ENCODE measurements at regions not wholly inside any gene's neighbourhood (a gene's known extent, or its start where the extent isn't known, plus 50 kb on each side); places are given as distances from the start of the nearest gene placed in this dataset.
A peak's percentile ranks its signal among the peaks of the same experiment; 100 is the strongest.

DNA sequence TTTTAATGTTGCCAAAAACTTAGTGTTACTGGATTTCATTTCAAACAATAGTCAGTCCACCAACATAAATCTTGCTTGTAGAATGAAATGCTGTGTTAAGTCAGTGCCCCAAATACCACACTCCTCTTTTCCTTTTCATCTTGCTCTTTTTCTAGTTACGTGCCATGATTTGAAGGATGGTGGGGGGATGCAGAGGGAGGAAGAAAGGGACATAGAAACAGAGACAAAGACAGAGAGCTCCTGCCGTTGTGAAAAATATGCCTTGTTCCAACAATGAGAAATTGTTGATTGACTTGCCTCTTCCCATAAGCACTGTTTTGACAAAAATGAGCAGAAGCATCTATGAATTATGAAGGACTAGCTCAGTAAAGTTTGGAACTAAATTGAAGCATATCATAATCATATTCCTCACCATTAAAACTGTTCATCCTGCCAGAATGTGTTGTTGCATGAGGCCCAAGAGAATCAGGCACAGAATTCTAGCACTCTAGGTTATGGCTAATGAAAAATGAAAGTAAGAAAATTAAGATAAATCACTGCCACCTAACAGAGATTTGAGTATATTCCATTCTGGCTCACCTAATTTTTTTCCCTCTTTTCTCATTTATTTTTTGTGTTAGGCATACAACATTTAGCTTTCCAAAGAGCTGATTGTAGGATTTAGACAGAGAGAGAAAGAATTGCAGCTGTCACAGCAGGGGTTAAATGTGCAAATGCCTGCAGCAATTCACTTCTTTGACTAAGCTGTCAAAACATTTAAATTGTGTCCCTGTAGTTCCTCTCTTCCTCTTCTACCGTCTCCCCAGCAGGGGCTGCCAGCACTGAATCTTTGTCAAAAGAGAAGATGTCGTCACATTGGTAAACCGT lies 111.6 kb upstream of the PTPN13 start:
- intact Hi-C loops (cut with DNase I; ENCODE audit: low total_unique reads) = no loop called here
- Histone ChIP-seq H3K4me1 (peaks cover 0 to 6% (median 0%) of the 10 kb centered on the region in 6 donors), H3K27me3 (replicated peaks in 1 of 7) (no peaks in the 10 kb centered on the region), H3K27ac (no peak overlapping the region), H3K36me3 (no peaks in the 10 kb centered on the region), H3K4me3 (peak overlapping the region in 2 of 8 donors; percentile 8 to 12), H3K9me3 (no peaks in the 10 kb centered on the region)
- TF ChIP-seq POLR2AphosphoS5 (IDR thresholded peaks at IDR 0.05) = no peak
- TF ChIP-seq CTCF (IDR thresholded peaks at IDR 0.05 in 8 of 11, conservative IDR thresholded peaks at IDR 0.05 in 3 of 11) = peak in 1 of 11 experiments; percentile 7
- WGBS, 5 donors = 33 to 40% (median 38%) methylated on average over 5 of the region's 5 CpGs
- DNase-seq = no peak

- Histone ChIP-seq H3K27ac (no peak overlapping the region), H3K9me3 (no peaks in the 10 kb centered on the region), H3K4me3 (peak overlapping the region in 2 of 8 donors; percentile 8 to 12), H3K36me3 (no peaks in the 10 kb centered on the region), H3K4me1 (peaks cover 0 to 6% (median 0%) of the 10 kb centered on the region in 6 donors), H3K27me3 (replicated peaks in 1 of 7) (no peaks in the 10 kb centered on the region)
- DNase-seq = no peak
- intact Hi-C loops (cut with DNase I; ENCODE audit: low total_unique reads) = no loop called here
- TF ChIP-seq POLR2A (IDR thresholded peaks at IDR 0.05) = no peak
- TF ChIP-seq POLR2AphosphoS5 (IDR thresholded peaks at IDR 0.05) = no peak
- TF ChIP-seq CTCF (IDR thresholded peaks at IDR 0.05 in 8 of 11, conservative IDR thresholded peaks at IDR 0.05 in 3 of 11) = no peak
- 46 to 53% (median 49%) methylated on average over 2 of the region's 2 CpGs for WGBS, 5 donors
Observed at GRCh38 chr4:86483173-86483490, 111.0 kb upstream of the PTPN13 start.

DNA sequence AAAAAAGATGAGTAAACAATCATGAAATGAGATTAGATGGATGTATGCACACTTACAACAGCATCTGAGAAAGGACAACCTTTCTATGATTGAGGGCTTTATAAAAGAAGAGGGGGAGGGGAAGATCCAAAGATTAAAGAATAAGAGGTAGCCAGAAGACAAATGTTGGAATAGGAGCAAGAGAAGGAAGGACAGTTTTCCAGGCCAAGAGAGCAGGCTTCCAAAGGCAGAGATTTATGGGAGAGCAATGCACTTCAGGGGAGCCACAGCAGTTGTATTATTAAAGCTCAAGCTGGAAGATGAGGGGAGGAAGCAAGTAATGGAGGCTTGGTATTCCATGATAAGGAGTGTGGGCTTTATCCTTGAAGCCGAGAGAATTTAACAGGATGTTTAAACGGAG lies 110.3 kb upstream of the PTPN13 start:
- H3K27me3 ChIP-seq (replicated peaks in 1 of 7) = no peaks in the 10 kb centered on the region
- H3K27ac ChIP-seq = no peak overlapping the region
- peaks cover 0 to 6% (median 0%) of the 10 kb centered on the region in 6 donors for H3K4me1 ChIP-seq
- intact Hi-C loops (cut with DNase I; ENCODE audit: low total_unique reads) = no loop called here
- no peak for DNase-seq
- no peaks in the 10 kb centered on the region for H3K9me3 ChIP-seq
- no peak for TF ChIP-seq POLR2AphosphoS5 (IDR thresholded peaks at IDR 0.05)
- no peak for TF ChIP-seq POLR2A (IDR thresholded peaks at IDR 0.05)
- TF ChIP-seq CTCF (IDR thresholded peaks at IDR 0.05 in 8 of 11, conservative IDR thresholded peaks at IDR 0.05 in 3 of 11) = no peak
- 54 to 68% (median 57%) methylated on average over 2 of the region's 2 CpGs for WGBS, 5 donors
- no peaks in the 10 kb centered on the region for H3K36me3 ChIP-seq
- no peak overlapping the region for H3K4me3 ChIP-seq

DNA sequence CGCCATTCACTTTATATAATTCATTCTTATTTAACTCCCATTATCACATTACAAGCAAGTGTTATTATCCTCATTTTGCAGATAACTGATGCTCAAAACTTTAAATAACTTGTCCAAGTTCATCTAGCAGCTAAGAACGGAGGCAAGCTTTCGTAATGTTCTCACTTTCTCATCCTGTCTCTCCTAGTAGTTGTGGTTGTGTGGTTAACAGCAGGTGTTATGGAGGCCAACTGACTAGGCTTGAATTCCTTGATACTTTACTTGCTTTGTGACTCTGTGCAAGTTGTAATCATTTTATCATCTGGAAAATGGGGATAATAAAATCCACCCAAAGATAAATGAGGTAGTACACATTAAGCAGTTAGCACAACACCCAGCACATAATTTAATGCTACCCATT lies 109.9 kb upstream of the PTPN13 start:
- peaks cover 0 to 6% (median 0%) of the 10 kb centered on the region in 6 donors for H3K4me1 ChIP-seq
- no peaks in the 10 kb centered on the region for H3K36me3 ChIP-seq
- H3K27me3 ChIP-seq (replicated peaks in 1 of 7) = no peaks in the 10 kb centered on the region
- no peak overlapping the region for H3K27ac ChIP-seq
- intact Hi-C loops (cut with DNase I; ENCODE audit: low total_unique reads) = no loop called here
- H3K9me3 ChIP-seq = no peaks in the 10 kb centered on the region
- DNase-seq = no peak
- TF ChIP-seq POLR2AphosphoS5 (IDR thresholded peaks at IDR 0.05) (no peak), POLR2A (IDR thresholded peaks at IDR 0.05) (no peak), CTCF (IDR thresholded peaks at IDR 0.05 in 8 of 11, conservative IDR thresholded peaks at IDR 0.05 in 3 of 11) (no peak)
- H3K4me3 ChIP-seq = no peak overlapping the region
- 49 to 66% (median 54%) methylated on average over 3 of the region's 3 CpGs for WGBS, 5 donors

Data from spleen (tissue), 11 donors.